GM12864 (cell line): ENCODE measurements at regions not wholly inside any gene's neighbourhood (a gene's known extent, or its start where the extent isn't known, plus 50 kb on each side); places are given as distances from the start of the nearest gene placed in this dataset.

Source experiments
- DNase-seq: peaks from one replicate; pipeline ENCODE4 v3.0.0-alpha.2; 2011; ENCODE audit warnings: low read depth
- H3K4me3 ChIP-seq: 2 replicates; pipeline ENCODE4 v1.5.1; 2011; ENCODE audit warnings: mild to moderate bottlenecking, low read depth, low read length, control low read depth
- CTCF ChIP-seq: IDR thresholded peaks from 2 replicates; pipeline ENCODE4 v1.5.1; 2011; ENCODE audit warnings: low read depth, mild to moderate bottlenecking, moderate library complexity, low read length, control low read depth, inconsistent platforms; ENCODE audit errors: missing control alignments

GRCh38 chr20:12911372-12911771, 97.4 kb upstream of the SPTLC3 start:
- no peak overlapping the region for H3K4me3 ChIP-seq
- DNase-seq: no peak
- no peak for TF ChIP-seq CTCF

- DNase-seq: no peak
- H3K4me3 ChIP-seq: no peak overlapping the region
- no peak for TF ChIP-seq CTCF
Observed at GRCh38 chr20:12913781-12914443, 94.9 kb upstream of the SPTLC3 start.

DNA sequence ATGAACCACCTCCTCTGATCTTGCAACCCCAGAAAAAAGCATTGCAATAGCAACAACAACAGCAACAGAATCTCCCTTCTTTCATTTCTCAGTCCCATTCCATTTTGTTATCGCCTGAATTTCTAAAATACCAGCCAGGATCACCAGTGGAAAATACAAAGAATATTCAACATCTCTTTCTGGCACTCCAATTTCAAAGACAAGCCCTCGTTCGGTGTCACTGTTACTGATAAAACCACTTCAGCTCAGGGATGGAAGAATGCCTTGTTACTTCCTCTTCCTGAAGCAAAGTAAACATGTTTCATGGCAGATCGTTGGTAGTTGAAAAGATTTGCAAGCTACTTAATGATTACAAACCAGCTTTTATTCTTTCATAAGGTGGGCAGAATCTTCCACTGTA, 94.0 kb upstream of the SPTLC3 start:
- DNase-seq: no peak
- TF ChIP-seq CTCF: no peak

DNA sequence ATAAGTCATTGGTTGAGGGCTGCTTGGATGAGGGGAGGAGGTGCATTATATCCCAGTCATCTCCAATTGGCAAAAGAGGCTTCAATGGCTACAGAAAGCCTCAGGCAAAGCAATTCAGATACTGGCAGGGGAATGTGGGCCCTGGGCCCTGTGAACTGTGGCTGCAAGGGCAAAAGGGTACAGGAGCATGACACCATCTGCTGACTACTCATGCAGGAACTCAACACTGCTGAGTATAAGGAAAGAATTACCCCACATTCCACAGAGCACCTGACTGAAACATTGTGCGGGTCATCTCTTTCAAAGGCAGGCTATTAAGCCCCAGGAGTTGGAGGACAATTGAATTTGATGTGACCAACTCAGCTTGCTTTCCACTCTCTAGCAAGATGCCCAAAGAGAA, 92.1 kb upstream of the SPTLC3 start:
- H3K4me3 ChIP-seq: no peak overlapping the region
- no peak for TF ChIP-seq CTCF
- DNase-seq: no peak

More for the DNA sequence above, 94.0 kb upstream of the SPTLC3 start:
- no peak overlapping the region for H3K4me3 ChIP-seq

DNA sequence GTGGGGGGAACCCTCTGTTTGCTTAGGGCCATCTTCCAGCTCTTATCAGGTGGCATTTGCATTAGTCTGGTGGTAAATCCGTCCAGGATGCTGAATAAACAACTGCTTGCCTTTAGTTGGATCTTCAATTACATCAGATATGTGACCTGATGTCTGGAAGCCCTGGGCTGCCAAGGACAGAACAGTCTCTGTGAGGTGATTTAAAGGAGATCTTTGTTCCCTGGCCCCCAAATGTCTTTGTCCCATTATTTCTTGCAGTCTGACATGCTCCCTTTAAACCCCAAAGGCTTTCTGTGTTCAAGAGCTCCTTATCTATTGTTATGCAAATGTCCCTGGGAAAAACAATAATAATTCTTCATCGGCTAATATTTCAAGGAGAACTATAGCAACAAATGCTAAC, 84.6 kb upstream of the SPTLC3 start:
- DNase-seq: no peak
- no peak overlapping the region for H3K4me3 ChIP-seq
- no peak for TF ChIP-seq CTCF

- peak; percentile 76 for TF ChIP-seq CTCF
- H3K4me3 ChIP-seq: no peak overlapping the region
Observed at GRCh38 chr20:12925210-12925755, 83.5 kb upstream of the SPTLC3 start.

More at GRCh38 chr20:12925210-12925755, 83.5 kb upstream of the SPTLC3 start:
- peak; percentile 15 for DNase-seq
